B cell (primary cell): ENCODE measurements at regions not wholly inside any gene's neighbourhood (a gene's known extent, or its start where the extent isn't known, plus 50 kb on each side); places are given as distances from the start of the nearest gene placed in this dataset.

ENCODE experiments used
- ATAC-seq: fragments of 200-7000 bp; cut with Tn5 transposase; one replicate; pipeline ENCODE4 v1.10.0; 2021; ENCODE audit warnings: low read depth, mild to moderate bottlenecking, moderate number of reproducible peaks, moderate library complexity
- CTCF ChIA-PET: fragments of 350-600 bp; sonication (Branson Sonifier 250); formaldehyde crosslinking; loops from one replicate; lab custom pipeline; 2021; ENCODE audit warnings: antibody characterized with exemption, inconsistent platforms; lab: Charles Lee
- POLR2A ChIA-PET: fragments of 350-600 bp; sonication (Branson Sonifier 250); formaldehyde crosslinking; loops from one replicate; lab custom pipeline; 2021; ENCODE audit warnings: antibody characterized with exemption; lab: Charles Lee
- DNase-seq: peaks from one replicate; pipeline ENCODE4 v3.0.0; 2013
- H2AFZ ChIP-seq: 2 replicates; pipeline ENCODE4 v1.6.1; 2012; ENCODE audit warnings: mild to moderate bottlenecking, low read depth, low read length; ENCODE audit not compliant: insufficient read depth, poor library complexity, severe bottlenecking
- H3K27ac ChIP-seq, 2 donors: 1 replicate in 1 of 2; 2 replicates in 1 of 2; pipeline ENCODE4 v1.5.1; 2012 to 2013; ENCODE audit warnings: low read length in 2 of 2, mild to moderate bottlenecking in 2 of 2, moderate library complexity in 1 of 2
- H3K27me3 ChIP-seq, 4 experiments: fragments of 200-600 bp in 1 of 4; sonication (generic) in 1 of 4; replicated peaks in 1 of 4; 1 replicate in 2 of 4; 2 replicates in 2 of 4; pipeline versions ENCODE4 v1.6.1 to v1.7.0; 2013 to 2016; ENCODE audit warnings: low read length in 3 of 4, mild to moderate bottlenecking in 2 of 4, mixed read lengths in 1 of 4, moderate library complexity in 1 of 4; ENCODE audit not compliant: insufficient read depth in 4 of 4, control insufficient read depth in 3 of 4; ENCODE audit errors: control extremely low read depth in 1 of 4
- H3K36me3 ChIP-seq, 2 experiments: replicated peaks in 1 of 2; 1 replicate in 1 of 2; 2 replicates in 1 of 2; pipeline versions ENCODE4 v1.6.1 to v1.7.1; 2013; ENCODE audit warnings: low read length in 1 of 2; ENCODE audit not compliant: insufficient read depth in 2 of 2, control insufficient read depth in 1 of 2; ENCODE audit errors: control extremely low read depth in 1 of 2, extremely low read depth in 1 of 2
- H3K4me1 ChIP-seq, 2 donors: fragments of 200-600 bp in 1 of 2; sonication (generic) in 1 of 2; 1 replicate in 1 of 2; 2 replicates in 1 of 2; pipeline versions ENCODE4 v1.5.1 to v1.6.1; 2013 to 2017; ENCODE audit warnings: low read length in 2 of 2; ENCODE audit not compliant: control insufficient read depth in 2 of 2, insufficient read depth in 2 of 2
- H3K4me2 ChIP-seq: replicated peaks from 2 replicates; pipeline ENCODE3; 2012; ENCODE audit warnings: mild to moderate bottlenecking, low read depth, low read length; ENCODE audit not compliant: poor library complexity, severe bottlenecking
- H3K4me3 ChIP-seq, 5 experiments: fragments of 200-600 bp in 1 of 5; sonication (generic) in 1 of 5; 1 replicate in 3 of 5; 2 replicates in 2 of 5; pipeline versions ENCODE4 v1.5.1 to v1.7.0; 2011 to 2016; ENCODE audit warnings: low read length in 4 of 5, mild to moderate bottlenecking in 4 of 5, low read depth in 2 of 5, control low read depth in 1 of 5, moderate library complexity in 1 of 5; ENCODE audit not compliant: insufficient read depth in 1 of 5; ENCODE audit errors: control extremely low read depth in 1 of 5, extremely low read depth in 1 of 5
- H3K79me2 ChIP-seq: fragments of 200-600 bp; sonication (generic); one replicate; pipeline ENCODE4 v1.6.0; 2016; ENCODE audit warnings: low read length; ENCODE audit not compliant: control insufficient read depth, insufficient read depth
- H3K9ac ChIP-seq: fragments of 200-600 bp; sonication (generic); 2 replicates; pipeline ENCODE4 v1.6.1; 2017; ENCODE audit warnings: mild to moderate bottlenecking, low read length, moderate library complexity
- H3K9me3 ChIP-seq, 3 donors: one replicate each; pipeline versions ENCODE4 v1.6.1 to v1.7.1; 2013; ENCODE audit warnings: low read length in 2 of 3; ENCODE audit not compliant: control insufficient read depth in 2 of 3, insufficient read depth in 1 of 3; ENCODE audit errors: control extremely low read depth in 1 of 3
- H4K20me1 ChIP-seq: 2 replicates; pipeline ENCODE4 v1.6.0; 2012; ENCODE audit warnings: mild to moderate bottlenecking, low read length; ENCODE audit not compliant: insufficient read depth, control insufficient read depth, poor library complexity, severe bottlenecking
- H3K27ac Mint-ChIP-seq: one replicate; pipeline ENCODE4 v1.8.0; 2021; ENCODE audit warnings: mixed read lengths
- H3K27me3 Mint-ChIP-seq: one replicate; pipeline ENCODE4 v1.8.0; 2021; ENCODE audit warnings: mixed read lengths
- H3K4me1 Mint-ChIP-seq: one replicate; pipeline ENCODE4 v1.8.0; 2021; ENCODE audit warnings: mixed read lengths
- H3K4me3 Mint-ChIP-seq: one replicate; pipeline ENCODE4 v1.8.0; 2021; ENCODE audit warnings: mixed read lengths
- H3K9me3 Mint-ChIP-seq: one replicate; pipeline ENCODE4 v1.8.0; 2022; ENCODE audit warnings: mixed read lengths; ENCODE audit not compliant: insufficient read depth
- EZH2 ChIP-seq: IDR thresholded peaks from 2 replicates; pipeline ENCODE4 v1.6.1; 2012; ENCODE audit warnings: borderline replicate concordance, low read depth, mild to moderate bottlenecking, moderate library complexity, low read length; ENCODE audit not compliant: insufficient read depth, poor library complexity, severe bottlenecking
- WGBS: methylation state at CpG from one replicate; pipeline ENCODE4 v1.1.5; 2013; ENCODE audit warnings: missing lambda C conversion rate; ENCODE audit not compliant: insufficient coverage; 5-methylcytosine and 5-hydroxymethylcytosine counted together
- intact Hi-C: fragments of 100-400 bp; cut with micrococcal nuclease; formaldehyde crosslinking; loops from one replicate; pipeline ENCODE4 v1.10.0; 2022
- TF ChIP-seq, protein P1 (sequence below): fragments of 200-600 bp; IDR thresholded peaks from one replicate; pipeline ENCODE4 v1.8.0; 2022; ENCODE audit warnings: antibody characterized with exemption, mild to moderate bottlenecking

DNA sequence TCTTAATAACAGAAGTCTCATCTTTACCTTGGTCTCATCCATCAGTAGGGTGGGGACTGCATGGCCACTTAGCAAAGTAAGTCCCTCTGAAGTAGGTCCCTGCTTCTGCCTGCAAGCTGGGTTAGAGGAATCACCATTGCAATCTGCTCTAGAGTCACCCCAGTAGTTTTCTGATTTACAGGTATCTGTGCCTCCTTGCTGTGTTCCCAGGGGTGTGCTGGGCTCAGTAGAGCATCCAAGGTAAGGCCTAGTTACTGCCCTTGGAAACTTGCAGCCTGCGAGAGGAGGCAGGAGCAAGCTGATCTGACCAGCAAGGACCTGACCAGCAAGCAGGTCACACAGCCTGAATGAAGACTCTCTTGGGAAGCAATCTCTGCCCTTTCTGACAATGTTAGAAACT is 160.8 kb upstream of the GSC start:
- H3K4me3 Mint-ChIP-seq, result no peak overlapping the region

GRCh38 chr14:94929354-94929753 is 159.4 kb upstream of the GSC start:
- intact Hi-C loops, result no loop called here
- ATAC-seq, result no peak
- Histone ChIP-seq H4K20me1 (no peaks in the 10 kb centered on the region), H3K4me2 (no peak overlapping the region), H3K36me3 (no peaks in the 10 kb centered on the region), H3K27me3 (no peaks in the 10 kb centered on the region), H3K27ac (no peak overlapping the region), H3K4me1 (no peaks in the 10 kb centered on the region), H3K9me3 (peaks cover 0 to 7% (median 0%) of the 10 kb centered on the region in 3 donors), H3K9ac (no peak overlapping the region), H2AFZ (no peak overlapping the region), H3K79me2 (no peaks in the 10 kb centered on the region), H3K4me3 (no peak overlapping the region)
- POLR2A ChIA-PET, result no interaction called here
- DNase-seq, result no peak
- no peaks in the 10 kb centered on the region for H3K4me1 Mint-ChIP-seq
- H3K27me3 Mint-ChIP-seq, result peaks cover 6% of the 10 kb centered on the region
- CTCF ChIA-PET, result no interaction called here
- no peak overlapping the region for H3K27ac Mint-ChIP-seq
- H3K4me3 Mint-ChIP-seq, result no peak overlapping the region
- peaks cover under 1% of the 10 kb centered on the region for H3K9me3 Mint-ChIP-seq
- TF ChIP-seq, protein P1, sequence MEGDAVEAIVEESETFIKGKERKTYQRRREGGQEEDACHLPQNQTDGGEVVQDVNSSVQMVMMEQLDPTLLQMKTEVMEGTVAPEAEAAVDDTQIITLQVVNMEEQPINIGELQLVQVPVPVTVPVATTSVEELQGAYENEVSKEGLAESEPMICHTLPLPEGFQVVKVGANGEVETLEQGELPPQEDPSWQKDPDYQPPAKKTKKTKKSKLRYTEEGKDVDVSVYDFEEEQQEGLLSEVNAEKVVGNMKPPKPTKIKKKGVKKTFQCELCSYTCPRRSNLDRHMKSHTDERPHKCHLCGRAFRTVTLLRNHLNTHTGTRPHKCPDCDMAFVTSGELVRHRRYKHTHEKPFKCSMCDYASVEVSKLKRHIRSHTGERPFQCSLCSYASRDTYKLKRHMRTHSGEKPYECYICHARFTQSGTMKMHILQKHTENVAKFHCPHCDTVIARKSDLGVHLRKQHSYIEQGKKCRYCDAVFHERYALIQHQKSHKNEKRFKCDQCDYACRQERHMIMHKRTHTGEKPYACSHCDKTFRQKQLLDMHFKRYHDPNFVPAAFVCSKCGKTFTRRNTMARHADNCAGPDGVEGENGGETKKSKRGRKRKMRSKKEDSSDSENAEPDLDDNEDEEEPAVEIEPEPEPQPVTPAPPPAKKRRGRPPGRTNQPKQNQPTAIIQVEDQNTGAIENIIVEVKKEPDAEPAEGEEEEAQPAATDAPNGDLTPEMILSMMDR, result no peak
- TF ChIP-seq EZH2, result no peak
- WGBS, result no CpG with 5 or more reads among the region's 3 CpGs

More for the DNA sequence above, 160.8 kb upstream of the GSC start:
- no peaks in the 10 kb centered on the region for H3K27me3 ChIP-seq
- peaks cover 6% of the 10 kb centered on the region for H3K27me3 Mint-ChIP-seq
- H3K27ac ChIP-seq, result no peak overlapping the region
- ChIA-PET CTCF (no interaction called here), POLR2A (no interaction called here)
- H3K4me3 ChIP-seq, result no peak overlapping the region
- H3K9ac ChIP-seq, result no peak overlapping the region
- intact Hi-C loops, result no loop called here
- H3K4me1 ChIP-seq, result no peaks in the 10 kb centered on the region
- 75% methylated on average over 1 of the region's 1 CpG for WGBS
- no peaks in the 10 kb centered on the region for H3K36me3 ChIP-seq
- no peak overlapping the region for H3K4me2 ChIP-seq
- TF ChIP-seq, protein P1, result no peak
- no peak for TF ChIP-seq EZH2
- no peaks in the 10 kb centered on the region for H3K9me3 Mint-ChIP-seq
- DNase-seq, result no peak
- peaks cover 0 to 6% (median 0%) of the 10 kb centered on the region in 3 donors for H3K9me3 ChIP-seq
- H3K4me1 Mint-ChIP-seq, result no peaks in the 10 kb centered on the region
- H3K79me2 ChIP-seq, result no peaks in the 10 kb centered on the region
- no peak overlapping the region for H3K27ac Mint-ChIP-seq
- no peaks in the 10 kb centered on the region for H4K20me1 ChIP-seq
- no peak overlapping the region for H2AFZ ChIP-seq
- ATAC-seq, result no peak
